Endothelial cell of umbilical vein (primary cell): ENCODE measurements at regions not wholly inside any gene's neighbourhood (a gene's known extent, or its start where the extent isn't known, plus 50 kb on each side); places are given as distances from the start of the nearest gene placed in this dataset.

Experiments used
- BruUV-seq: library from RNA; stranded (reverse); fragments of 400-500 nt; replicated peaks from 2 replicates; lab custom pipeline; 2021; lab: Mats Ljungman, UMichigan
- CTCF ChIA-PET: fragments of 300-600, 350-600 bp; sonication (Branson Sonifier 250); formaldehyde crosslinking; loops from one replicate; lab custom pipeline; 2021; ENCODE audit warnings: antibody characterized with exemption, inconsistent platforms; lab: Charles Lee
- POLR2A ChIA-PET: fragments of 300-600, 350-600 bp; sonication (Branson Sonifier 250); formaldehyde crosslinking; loops from one replicate; lab custom pipeline; 2021; ENCODE audit warnings: antibody characterized with exemption, inconsistent platforms; lab: Charles Lee
- DNase-seq: peaks from one replicate; pipeline ENCODE4 v3.0.0-alpha.2; 2011; ENCODE audit warnings: low read depth, low spot score
- FAIRE-seq: peaks from 2 replicates; lab custom pipeline; 2011; peaks lifted over from hg19 to GRCh38; lab: Jason Lieb, UNC
- H2AFZ ChIP-seq: 2 replicates; pipeline ENCODE4 v1.6.0; 2012; ENCODE audit warnings: low read depth, low read length, control low read depth, inconsistent platforms
- H3K27ac ChIP-seq: 2 replicates; pipeline ENCODE4 v1.5.1; 2011; ENCODE audit warnings: low read depth, mild to moderate bottlenecking, control low read depth, low read length, moderate library complexity; ENCODE audit not compliant: insufficient read depth
- H3K27me3 ChIP-seq, 2 experiments: 2 replicates each; pipeline versions ENCODE4 v1.6.0 to v1.6.1; 2011; ENCODE audit warnings: low read length in 2 of 2, mixed read lengths in 1 of 2; ENCODE audit not compliant: control insufficient read depth in 2 of 2, insufficient read depth in 2 of 2
- H3K36me3 ChIP-seq, 2 experiments: 2 replicates in 1 of 2; 3 replicates in 1 of 2; pipeline ENCODE4 v1.5.1; 2011; ENCODE audit warnings: low read length in 2 of 2, mild to moderate bottlenecking in 1 of 2, moderate library complexity in 1 of 2; ENCODE audit not compliant: control insufficient read depth in 2 of 2, insufficient read depth in 2 of 2; ENCODE audit errors: extremely low read depth in 1 of 2
- H3K4me1 ChIP-seq: 3 replicates; pipeline ENCODE4 v1.5.1; 2011; ENCODE audit warnings: mild to moderate bottlenecking, low read length; ENCODE audit not compliant: control insufficient read depth, insufficient read depth; ENCODE audit errors: extremely low read depth
- H3K4me2 ChIP-seq: 2 replicates; pipeline ENCODE4 v1.6.1; 2011; ENCODE audit warnings: low read length, control low read depth, mixed read lengths; ENCODE audit not compliant: insufficient read depth
- H3K4me3 ChIP-seq, 3 experiments: fragments of 200-600 bp in 1 of 3; sonication (generic), shearing (Covaris generic) in 1 of 3; replicated peaks in 1 of 3; 2 replicates each; pipeline ENCODE4 v1.5.1; 2011 to 2016; ENCODE audit warnings: control low read depth in 3 of 3, low read length in 3 of 3, mild to moderate bottlenecking in 2 of 3, inconsistent platforms in 1 of 3, low read depth in 1 of 3, moderate library complexity in 1 of 3; ENCODE audit not compliant: insufficient read depth in 1 of 3
- H3K79me2 ChIP-seq: 2 replicates; pipeline ENCODE4 v1.6.0; 2012; ENCODE audit warnings: low read length, inconsistent platforms; ENCODE audit not compliant: control insufficient read depth, insufficient read depth
- H3K9ac ChIP-seq: replicated peaks from 2 replicates; pipeline ENCODE3; 2011; ENCODE audit warnings: low read length, control low read depth; ENCODE audit not compliant: insufficient read depth; ENCODE audit errors: extremely low read depth
- H3K9me1 ChIP-seq: replicated peaks from 3 replicates; pipeline ENCODE4 v1.6.0; 2011; ENCODE audit warnings: mild to moderate bottlenecking, low read length; ENCODE audit not compliant: control insufficient read depth, insufficient read depth; ENCODE audit errors: extremely low read depth
- H3K9me3 ChIP-seq: replicated peaks from 2 replicates; pipeline ENCODE4 v1.5.1; 2012; ENCODE audit warnings: low read length, inconsistent platforms; ENCODE audit not compliant: control insufficient read depth, insufficient read depth
- H4K20me1 ChIP-seq: replicated peaks from 2 replicates; pipeline ENCODE3; 2011; ENCODE audit warnings: mild to moderate bottlenecking, low read length; ENCODE audit not compliant: control insufficient read depth, insufficient read depth; ENCODE audit errors: extremely low read depth
- CTCF ChIP-seq, 2 donors: IDR thresholded peaks; 1 replicate in 1 of 2; 2 replicates in 1 of 2; pipeline ENCODE4 v1.5.1; 2011; ENCODE audit warnings: low read length in 2 of 2, mild to moderate bottlenecking in 2 of 2, moderate library complexity in 2 of 2, control low read depth in 1 of 2, inconsistent platforms in 1 of 2, low read depth in 1 of 2; ENCODE audit not compliant: insufficient read depth in 1 of 2; ENCODE audit errors: extremely low read depth in 1 of 2
- EZH2 ChIP-seq: IDR thresholded peaks from 2 replicates; pipeline ENCODE4 v1.6.1; 2012; ENCODE audit warnings: borderline replicate concordance, low read depth, mild to moderate bottlenecking, moderate library complexity, low read length, inconsistent platforms; ENCODE audit not compliant: severe bottlenecking
- FOS ChIP-seq: IDR thresholded peaks from 2 replicates; pipeline ENCODE4 v1.6.1; 2011; ENCODE audit warnings: mild to moderate bottlenecking, low read length, moderate library complexity, borderline replicate concordance; ENCODE audit not compliant: insufficient read depth
- GATA2 ChIP-seq: IDR thresholded peaks from 2 replicates; pipeline ENCODE4 v1.7.0; 2011; ENCODE audit warnings: low read depth, mild to moderate bottlenecking, moderate library complexity, mixed read lengths, low read length; ENCODE audit not compliant: insufficient read length, insufficient read depth
- JUN ChIP-seq: IDR thresholded peaks from 2 replicates; pipeline ENCODE4 v1.6.1; 2011; ENCODE audit warnings: borderline replicate concordance, low read depth; ENCODE audit not compliant: insufficient read length, insufficient read depth
- MAX ChIP-seq: IDR thresholded peaks from 2 replicates; pipeline ENCODE4 v1.6.1; 2011; ENCODE audit not compliant: insufficient read depth, insufficient read length
- MYC ChIP-seq: IDR thresholded peaks from one replicate; pipeline ENCODE4 v1.6.1; 2011; ENCODE audit warnings: mild to moderate bottlenecking, low read depth, low read length
- POLR2A ChIP-seq: IDR thresholded peaks from 2 replicates; pipeline ENCODE4 v1.6.1; 2012; ENCODE audit warnings: low read depth, mild to moderate bottlenecking, control low read depth, low read length
- POLR2AphosphoS5 ChIP-seq: IDR thresholded peaks from 2 replicates; pipeline ENCODE4 v1.6.1; 2012; ENCODE audit warnings: low read depth, mild to moderate bottlenecking, control low read depth, low read length, moderate library complexity; ENCODE audit not compliant: insufficient read depth
- dilution Hi-C: fragments of 300-500 bp; cut with MboI; formaldehyde crosslinking; loops from one replicate; pipeline ENCODE4 v1.15.0; 2019; ENCODE audit warnings: low sequenced_read_pairs; ENCODE audit not compliant: extremely low pct_ligation_motif_present
- intact Hi-C: fragments of 100-400 bp; cut with micrococcal nuclease; formaldehyde crosslinking; loops from one replicate; pipeline ENCODE4 v1.10.0; 2022

- H3K4me2 ChIP-seq = no peak overlapping the region
- no peak overlapping the region for H3K27ac ChIP-seq
- no TSS peak for BruUV-seq
- intact Hi-C loops = no loop called here
- no peak overlapping the region for H3K9ac ChIP-seq
- H2AFZ ChIP-seq = no peak overlapping the region
- H3K4me3 ChIP-seq = no peak overlapping the region
- no peaks in the 10 kb centered on the region for H3K36me3 ChIP-seq
- ChIA-PET CTCF (interaction anchor here (1.2 to 1.5 kb wide), 2 partner anchors 198 to 714 kb away, joined by 3 read pairs; no protein-coding TSS in a partner anchor), POLR2A (no interaction called here)
- H4K20me1 ChIP-seq = no peaks in the 10 kb centered on the region
- no peaks in the 10 kb centered on the region for H3K79me2 ChIP-seq
- FAIRE-seq = no peak
- no peaks in the 10 kb centered on the region for H3K9me3 ChIP-seq
- no peaks in the 10 kb centered on the region for H3K27me3 ChIP-seq
- H3K4me1 ChIP-seq = no peaks in the 10 kb centered on the region
- no peak for DNase-seq
- H3K9me1 ChIP-seq = no peaks in the 10 kb centered on the region
- TF ChIP-seq POLR2A (no peak), MYC (no peak), GATA2 (no peak), FOS (no peak), JUN (no peak), CTCF (IDR thresholded peaks at IDR 0.05; ENCODE audit: extremely low read depth in 1 of 2, insufficient read depth in 1 of 2, low read depth in 1 of 2, low read length in 2 of 2) (no peak), EZH2 (no peak), POLR2AphosphoS5 (no peak), MAX (no peak)
- dilution Hi-C loops = no loop called here
Observed at GRCh38 chr15:47273864-47274263, 443.4 kb upstream of the SEMA6D start.
